ENCODE measurements at regions not wholly inside any gene's neighbourhood (a gene's known extent, or its start where the extent isn't known, plus 50 kb on each side); places are given as distances from the start of the nearest gene placed in this dataset.

GRCh38 chr16:9362050-9362449 is 270.6 kb downstream of the HAPSTR1 start:
- no peak overlapping the region for H3K27ac Mint-ChIP-seq
- 0 out of 2 replicates have a peak, but pooled peaks cover 10% of the 10 kb centered on the region for H3K9me2 ChIP-seq (ENCODE audit: insufficient read depth)
- no peaks in the 10 kb centered on the region for H3F3A ChIP-seq (replicated peaks; ENCODE audit: low read depth)
- H3K9me3 Mint-ChIP-seq = peaks cover 12% of the 10 kb centered on the region
- no peaks in the 10 kb centered on the region; the same call in 1 of the 2 replicates for H4K20me1 ChIP-seq (replicated peaks; ENCODE audit: insufficient read depth)
- no peak overlapping the region for H3K4me2 ChIP-seq
- no peak overlapping the region for H2AFZ ChIP-seq
- TF ChIP-seq JUNB (IDR thresholded peaks at IDR 0.05; ENCODE audit: unreplicated experiment) (no peak), CTCF (conservative IDR thresholded peaks at IDR 0.05; ENCODE audit: low read depth in 2 of 2) (peak; percentile 19 to 29; a peak in 2 of 4 replicates)
- H3K4me3 Mint-ChIP-seq = no peak overlapping the region
- H3K36me3 Mint-ChIP-seq (ENCODE audit: low read depth) = peaks cover 6% of the 10 kb centered on the region; the same call in 2 of the 3 replicates
- H3K79me2 ChIP-seq (replicated peaks; ENCODE audit: insufficient read depth) = no peaks in the 10 kb centered on the region
- ATAC-seq = no peak; the same call in 1 of the 3 replicates
- H3K4me3 ChIP-seq = no peak overlapping the region
- H3K4me1 ChIP-seq (ENCODE audit: insufficient read depth) = no peaks in the 10 kb centered on the region
- no peak overlapping the region for H3K27ac ChIP-seq (ENCODE audit: low read depth)
- H3K27me3 ChIP-seq (ENCODE audit: insufficient read depth) = no peaks in the 10 kb centered on the region
- no peaks in the 10 kb centered on the region for H3K27me3 Mint-ChIP-seq (ENCODE audit: insufficient read depth, low read depth, poor library complexity)
- H3K4me1 Mint-ChIP-seq = no peaks in the 10 kb centered on the region
- no peaks in the 10 kb centered on the region for H3K36me3 ChIP-seq (ENCODE audit: insufficient read depth)
- peak; percentile 38 for DNase-seq (ENCODE audit: low spot score)

DNA sequence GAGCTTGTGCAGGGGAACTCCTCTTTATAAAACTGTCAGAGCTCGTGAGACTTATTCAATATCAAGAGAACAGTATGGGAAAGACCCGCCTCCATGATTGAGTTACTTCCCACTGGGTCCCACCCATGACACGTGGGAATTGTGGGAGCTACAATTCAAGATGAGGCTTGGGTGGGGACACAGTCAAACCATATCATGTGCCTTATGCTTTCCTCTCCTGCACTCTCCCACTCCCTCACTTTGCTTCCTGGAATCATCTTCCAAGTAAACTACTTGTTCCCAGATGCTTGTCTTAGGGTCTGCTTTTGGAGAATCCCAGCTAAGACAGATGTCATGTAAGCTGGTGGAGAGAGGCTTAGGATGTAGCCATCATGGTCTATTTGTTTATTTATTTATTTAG is 271.2 kb downstream of the HAPSTR1 start:
- Histone ChIP-seq H3K4me1 (ENCODE audit: insufficient read depth) (no peaks in the 10 kb centered on the region), H3K9me2 (ENCODE audit: insufficient read depth) (0 out of 2 replicates have a peak, but pooled peaks cover 10% of the 10 kb centered on the region), H3F3A (replicated peaks; ENCODE audit: low read depth) (no peaks in the 10 kb centered on the region), H2AFZ (no peak overlapping the region), H3K27me3 (ENCODE audit: insufficient read depth) (no peaks in the 10 kb centered on the region), H3K4me3 (no peak overlapping the region), H3K79me2 (replicated peaks; ENCODE audit: insufficient read depth) (no peaks in the 10 kb centered on the region), H3K36me3 (ENCODE audit: insufficient read depth) (no peaks in the 10 kb centered on the region), H4K20me1 (replicated peaks; ENCODE audit: insufficient read depth) (no peaks in the 10 kb centered on the region; the same call in 1 of the 2 replicates), H3K4me2 (no peak overlapping the region), H3K27ac (ENCODE audit: low read depth) (no peak overlapping the region)
- Mint-ChIP-seq H3K36me3 (ENCODE audit: low read depth) (peaks cover under 1% of the 10 kb centered on the region; the same call in 1 of the 3 replicates), H3K9me3 (peaks cover 7% of the 10 kb centered on the region), H3K4me1 (no peaks in the 10 kb centered on the region), H3K4me3 (no peak overlapping the region), H3K27ac (no peak overlapping the region), H3K27me3 (ENCODE audit: insufficient read depth, low read depth, poor library complexity) (no peaks in the 10 kb centered on the region)
- no peak for ATAC-seq
- DNase-seq (ENCODE audit: low spot score) = no peak
- TF ChIP-seq, protein P1, sequence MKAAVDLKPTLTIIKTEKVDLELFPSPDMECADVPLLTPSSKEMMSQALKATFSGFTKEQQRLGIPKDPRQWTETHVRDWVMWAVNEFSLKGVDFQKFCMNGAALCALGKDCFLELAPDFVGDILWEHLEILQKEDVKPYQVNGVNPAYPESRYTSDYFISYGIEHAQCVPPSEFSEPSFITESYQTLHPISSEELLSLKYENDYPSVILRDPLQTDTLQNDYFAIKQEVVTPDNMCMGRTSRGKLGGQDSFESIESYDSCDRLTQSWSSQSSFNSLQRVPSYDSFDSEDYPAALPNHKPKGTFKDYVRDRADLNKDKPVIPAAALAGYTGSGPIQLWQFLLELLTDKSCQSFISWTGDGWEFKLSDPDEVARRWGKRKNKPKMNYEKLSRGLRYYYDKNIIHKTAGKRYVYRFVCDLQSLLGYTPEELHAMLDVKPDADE (IDR thresholded peaks at IDR 0.05) = no peak
- no peak for TF ChIP-seq ZNF114 (CRISPR knock-in tag; IDR thresholded peaks at IDR 0.05)
- TF ChIP-seq ZNF331 (CRISPR knock-in tag; IDR thresholded peaks at IDR 0.05; ENCODE audit: low read depth) = no peak
- no peak for TF ChIP-seq POLR2AphosphoS5 (IDR thresholded peaks at IDR 0.05; ENCODE audit: low read depth)
- no peak for TF ChIP-seq EZH2phosphoT487 (IDR thresholded peaks at IDR 0.05; ENCODE audit: unreplicated experiment)
- no peak for TF ChIP-seq CTCF (conservative IDR thresholded peaks at IDR 0.05; ENCODE audit: low read depth in 2 of 2)
- no peak for TF ChIP-seq CREB1 (CRISPR knock-in tag; IDR thresholded peaks at IDR 0.05; ENCODE audit: low read depth)
- TF ChIP-seq, protein P2, sequence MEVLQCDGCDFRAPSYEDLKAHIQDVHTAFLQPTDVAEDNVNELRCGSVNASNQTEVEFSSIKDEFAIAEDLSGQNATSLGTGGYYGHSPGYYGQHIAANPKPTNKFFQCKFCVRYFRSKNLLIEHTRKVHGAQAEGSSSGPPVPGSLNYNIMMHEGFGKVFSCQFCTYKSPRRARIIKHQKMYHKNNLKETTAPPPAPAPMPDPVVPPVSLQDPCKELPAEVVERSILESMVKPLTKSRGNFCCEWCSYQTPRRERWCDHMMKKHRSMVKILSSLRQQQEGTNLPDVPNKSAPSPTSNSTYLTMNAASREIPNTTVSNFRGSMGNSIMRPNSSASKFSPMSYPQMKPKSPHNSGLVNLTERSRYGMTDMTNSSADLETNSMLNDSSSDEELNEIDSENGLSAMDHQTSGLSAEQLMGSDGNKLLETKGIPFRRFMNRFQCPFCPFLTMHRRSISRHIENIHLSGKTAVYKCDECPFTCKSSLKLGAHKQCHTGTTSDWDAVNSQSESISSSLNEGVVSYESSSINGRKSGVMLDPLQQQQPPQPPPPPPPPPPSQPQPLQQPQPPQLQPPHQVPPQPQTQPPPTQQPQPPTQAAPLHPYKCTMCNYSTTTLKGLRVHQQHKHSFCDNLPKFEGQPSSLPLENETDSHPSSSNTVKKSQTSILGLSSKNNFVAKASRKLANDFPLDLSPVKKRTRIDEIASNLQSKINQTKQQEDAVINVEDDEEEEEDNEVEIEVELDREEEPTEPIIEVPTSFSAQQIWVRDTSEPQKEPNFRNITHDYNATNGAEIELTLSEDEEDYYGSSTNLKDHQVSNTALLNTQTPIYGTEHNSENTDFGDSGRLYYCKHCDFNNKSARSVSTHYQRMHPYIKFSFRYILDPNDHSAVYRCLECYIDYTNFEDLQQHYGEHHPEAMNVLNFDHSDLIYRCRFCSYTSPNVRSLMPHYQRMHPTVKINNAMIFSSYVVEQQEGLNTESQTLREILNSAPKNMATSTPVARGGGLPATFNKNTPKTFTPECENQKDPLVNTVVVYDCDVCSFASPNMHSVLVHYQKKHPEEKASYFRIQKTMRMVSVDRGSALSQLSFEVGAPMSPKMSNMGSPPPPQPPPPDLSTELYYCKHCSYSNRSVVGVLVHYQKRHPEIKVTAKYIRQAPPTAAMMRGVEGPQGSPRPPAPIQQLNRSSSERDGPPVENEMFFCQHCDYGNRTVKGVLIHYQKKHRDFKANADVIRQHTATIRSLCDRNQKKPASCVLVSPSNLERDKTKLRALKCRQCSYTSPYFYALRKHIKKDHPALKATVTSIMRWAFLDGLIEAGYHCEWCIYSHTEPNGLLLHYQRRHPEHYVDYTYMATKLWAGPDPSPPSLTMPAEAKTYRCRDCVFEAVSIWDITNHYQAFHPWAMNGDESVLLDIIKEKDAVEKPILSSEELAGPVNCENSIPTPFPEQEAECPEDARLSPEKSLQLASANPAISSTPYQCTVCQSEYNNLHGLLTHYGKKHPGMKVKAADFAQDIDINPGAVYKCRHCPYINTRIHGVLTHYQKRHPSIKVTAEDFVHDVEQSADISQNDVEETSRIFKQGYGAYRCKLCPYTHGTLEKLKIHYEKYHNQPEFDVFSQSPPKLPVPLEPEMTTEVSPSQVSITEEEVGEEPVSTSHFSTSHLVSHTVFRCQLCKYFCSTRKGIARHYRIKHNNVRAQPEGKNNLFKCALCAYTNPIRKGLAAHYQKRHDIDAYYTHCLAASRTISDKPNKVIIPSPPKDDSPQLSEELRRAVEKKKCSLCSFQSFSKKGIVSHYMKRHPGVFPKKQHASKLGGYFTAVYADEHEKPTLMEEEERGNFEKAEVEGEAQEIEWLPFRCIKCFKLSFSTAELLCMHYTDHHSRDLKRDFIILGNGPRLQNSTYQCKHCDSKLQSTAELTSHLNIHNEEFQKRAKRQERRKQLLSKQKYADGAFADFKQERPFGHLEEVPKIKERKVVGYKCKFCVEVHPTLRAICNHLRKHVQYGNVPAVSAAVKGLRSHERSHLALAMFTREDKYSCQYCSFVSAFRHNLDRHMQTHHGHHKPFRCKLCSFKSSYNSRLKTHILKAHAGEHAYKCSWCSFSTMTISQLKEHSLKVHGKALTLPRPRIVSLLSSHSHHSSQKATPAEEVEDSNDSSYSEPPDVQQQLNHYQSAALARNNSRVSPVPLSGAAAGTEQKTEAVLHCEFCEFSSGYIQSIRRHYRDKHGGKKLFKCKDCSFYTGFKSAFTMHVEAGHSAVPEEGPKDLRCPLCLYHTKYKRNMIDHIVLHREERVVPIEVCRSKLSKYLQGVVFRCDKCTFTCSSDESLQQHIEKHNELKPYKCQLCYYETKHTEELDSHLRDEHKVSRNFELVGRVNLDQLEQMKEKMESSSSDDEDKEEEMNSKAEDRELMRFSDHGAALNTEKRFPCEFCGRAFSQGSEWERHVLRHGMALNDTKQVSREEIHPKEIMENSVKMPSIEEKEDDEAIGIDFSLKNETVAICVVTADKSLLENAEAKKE (CRISPR knock-in tag; IDR thresholded peaks at IDR 0.05) = no peak
